ENCODE measurements at regions not wholly inside any gene's neighbourhood (a gene's known extent, or its start where the extent isn't known, plus 50 kb on each side); places are given as distances from the start of the nearest gene placed in this dataset.

GRCh38 chr4:180696460-180697092 lies 1546.6 kb upstream of the TENM3 start:
- H3K4me1 Mint-ChIP-seq = no peaks in the 10 kb centered on the region
- no peak for TF ChIP-seq CTCF (IDR thresholded peaks at IDR 0.05; ENCODE audit: unreplicated experiment in 3 of 3)
- no peak overlapping the region for H3K4me3 Mint-ChIP-seq
- H3K36me3 Mint-ChIP-seq (ENCODE audit: low read depth) = peaks cover 6% of the 10 kb centered on the region
- peaks cover 17% of the 10 kb centered on the region for H3K9me3 Mint-ChIP-seq
- H3K27ac Mint-ChIP-seq = no peak overlapping the region
- no peaks in the 10 kb centered on the region for H3K27me3 Mint-ChIP-seq (ENCODE audit: low read depth)

- peaks cover 8% of the 10 kb centered on the region for H3K9me3 Mint-ChIP-seq
- no peak overlapping the region for H3K27ac Mint-ChIP-seq
- H3K27me3 Mint-ChIP-seq (ENCODE audit: low read depth) = no peaks in the 10 kb centered on the region
- peaks cover 5% of the 10 kb centered on the region for H3K36me3 Mint-ChIP-seq (ENCODE audit: low read depth)
- H3K4me1 Mint-ChIP-seq = no peaks in the 10 kb centered on the region
- no peak overlapping the region for H3K4me3 Mint-ChIP-seq
- no peak for TF ChIP-seq CTCF (IDR thresholded peaks at IDR 0.05; ENCODE audit: unreplicated experiment in 3 of 3)
These were observed 1544.5 kb upstream of the TENM3 start for GRCh38 chr4:180698550-180699195.

- TF ChIP-seq CTCF (IDR thresholded peaks at IDR 0.05; ENCODE audit: unreplicated experiment in 3 of 3) = no peak
- H3K36me3 Mint-ChIP-seq (ENCODE audit: low read depth) = peaks cover 9% of the 10 kb centered on the region
- H3K27ac Mint-ChIP-seq = no peak overlapping the region
- H3K4me3 Mint-ChIP-seq = no peak overlapping the region
- H3K4me1 Mint-ChIP-seq = no peaks in the 10 kb centered on the region
- H3K27me3 Mint-ChIP-seq (ENCODE audit: low read depth) = no peaks in the 10 kb centered on the region
- peaks cover 23% of the 10 kb centered on the region for H3K9me3 Mint-ChIP-seq
These were observed 1536.4 kb upstream of the TENM3 start for GRCh38 chr4:180706766-180707165.

GRCh38 chr4:180710628-180711337 lies 1532.4 kb upstream of the TENM3 start:
- H3K4me1 Mint-ChIP-seq = no peaks in the 10 kb centered on the region
- no peak overlapping the region for H3K27ac Mint-ChIP-seq
- no peaks in the 10 kb centered on the region for H3K27me3 Mint-ChIP-seq (ENCODE audit: low read depth)
- no peak for TF ChIP-seq CTCF (IDR thresholded peaks at IDR 0.05; ENCODE audit: unreplicated experiment in 3 of 3)
- H3K36me3 Mint-ChIP-seq (ENCODE audit: low read depth) = peaks cover 9% of the 10 kb centered on the region
- H3K9me3 Mint-ChIP-seq = peaks cover 20% of the 10 kb centered on the region
- no peak overlapping the region for H3K4me3 Mint-ChIP-seq

GRCh38 chr4:180717451-180718033 lies 1525.7 kb upstream of the TENM3 start:
- H3K4me1 Mint-ChIP-seq = no peaks in the 10 kb centered on the region
- H3K27ac Mint-ChIP-seq = no peak overlapping the region
- TF ChIP-seq CTCF (IDR thresholded peaks at IDR 0.05; ENCODE audit: unreplicated experiment in 3 of 3) = no peak
- H3K9me3 Mint-ChIP-seq = peaks cover 3% of the 10 kb centered on the region
- H3K27me3 Mint-ChIP-seq (ENCODE audit: low read depth) = no peaks in the 10 kb centered on the region
- no peak overlapping the region for H3K4me3 Mint-ChIP-seq
- no peaks in the 10 kb centered on the region for H3K36me3 Mint-ChIP-seq (ENCODE audit: low read depth)
